PC-3 (cell line): ENCODE measurements at regions not wholly inside any gene's neighbourhood (a gene's known extent, or its start where the extent isn't known, plus 50 kb on each side); places are given as distances from the start of the nearest gene placed in this dataset.

ENCODE experiments used
- CTCF ChIP-seq: fragments of 300-600 bp; sonication (generic); conservative IDR thresholded peaks from 2 replicates; pipeline ENCODE4 v1.5.1; 2017; ENCODE audit warnings: antibody characterized with exemption, low read depth, mild to moderate bottlenecking, low read length
- EZH2phosphoT487 ChIP-seq: fragments of 300-600 bp; sonication (generic); IDR thresholded peaks from 2 replicates; pipeline ENCODE4 v1.6.1; 2018; ENCODE audit warnings: mild to moderate bottlenecking, antibody characterized with exemption, low read length, borderline replicate concordance

DNA sequence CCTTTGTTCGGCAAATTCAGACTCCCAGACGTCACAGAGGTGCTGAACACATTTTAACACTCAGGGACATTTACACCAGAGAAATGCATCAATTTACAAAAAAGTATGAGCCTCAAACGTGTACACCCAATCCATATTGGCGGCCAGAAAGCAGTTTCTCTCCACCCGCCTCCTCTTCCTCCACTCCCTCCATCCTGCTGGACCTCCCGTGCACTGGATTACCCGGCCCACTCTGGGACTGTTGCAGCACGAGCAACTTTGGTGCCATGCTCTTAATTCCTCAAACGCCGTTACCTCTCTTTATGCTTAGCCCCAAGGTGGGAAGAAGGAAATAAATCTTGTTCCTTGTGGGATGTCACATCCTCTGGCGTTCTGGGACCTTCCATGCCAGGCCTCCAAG lies 243.4 kb downstream of the ZNF516 start:
- TF ChIP-seq EZH2phosphoT487 (no peak), CTCF (no peak)
